NCI-H1048 (cell line): ENCODE measurements at regions not wholly inside any gene's neighbourhood (a gene's known extent, or its start where the extent isn't known, plus 50 kb on each side); places are given as distances from the start of the nearest gene placed in this dataset.
"Not testable (repeated sequence)": the region's sequence is repeated elsewhere in the genome, so short reads cannot be mapped to it uniquely, and the experiment has no call there.

Source experiments
- DNase-seq: peaks from one replicate; lab custom pipeline; 2025; lab: John Stamatoyannopoulos, UW

DNA sequence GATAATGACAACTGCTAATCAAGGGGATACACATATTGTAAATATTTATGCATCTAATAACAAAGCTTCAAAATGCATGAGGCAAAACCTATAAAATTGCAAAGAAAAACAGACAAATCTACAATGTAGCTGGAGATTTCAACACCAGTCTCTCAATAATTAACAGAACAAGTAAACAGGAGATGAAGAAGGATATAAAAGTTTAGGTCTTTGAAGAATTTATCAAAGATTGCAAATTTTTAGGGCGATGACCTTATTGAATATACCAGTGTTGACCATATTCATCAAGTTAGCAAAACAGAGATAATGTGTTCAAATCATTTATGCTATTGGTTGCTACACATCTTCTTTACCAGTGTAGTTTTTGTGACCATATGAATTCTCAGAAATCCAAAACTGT, 237.8 kb upstream of the SGK1 start:
- DNase-seq = no peak

DNA sequence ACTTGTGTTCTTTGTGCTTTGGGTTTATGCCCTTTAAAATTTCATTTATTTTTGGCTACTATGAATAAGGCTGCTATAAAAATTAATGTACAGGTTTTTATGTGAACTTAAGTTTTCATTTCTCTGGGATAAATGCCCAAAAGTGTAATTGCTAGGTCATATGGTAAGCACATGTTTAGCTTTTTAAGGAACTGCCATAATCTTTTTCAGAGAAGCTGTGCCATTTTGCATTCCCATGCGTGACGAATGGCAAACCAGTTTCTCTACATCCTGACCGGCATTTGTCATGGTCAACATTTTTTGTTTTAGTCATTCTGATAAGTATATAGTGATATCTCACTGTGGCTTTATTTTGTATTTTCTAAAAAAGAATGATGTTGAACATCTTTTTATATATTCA, 236.0 kb upstream of the SGK1 start:
- DNase-seq = no peak

DNA sequence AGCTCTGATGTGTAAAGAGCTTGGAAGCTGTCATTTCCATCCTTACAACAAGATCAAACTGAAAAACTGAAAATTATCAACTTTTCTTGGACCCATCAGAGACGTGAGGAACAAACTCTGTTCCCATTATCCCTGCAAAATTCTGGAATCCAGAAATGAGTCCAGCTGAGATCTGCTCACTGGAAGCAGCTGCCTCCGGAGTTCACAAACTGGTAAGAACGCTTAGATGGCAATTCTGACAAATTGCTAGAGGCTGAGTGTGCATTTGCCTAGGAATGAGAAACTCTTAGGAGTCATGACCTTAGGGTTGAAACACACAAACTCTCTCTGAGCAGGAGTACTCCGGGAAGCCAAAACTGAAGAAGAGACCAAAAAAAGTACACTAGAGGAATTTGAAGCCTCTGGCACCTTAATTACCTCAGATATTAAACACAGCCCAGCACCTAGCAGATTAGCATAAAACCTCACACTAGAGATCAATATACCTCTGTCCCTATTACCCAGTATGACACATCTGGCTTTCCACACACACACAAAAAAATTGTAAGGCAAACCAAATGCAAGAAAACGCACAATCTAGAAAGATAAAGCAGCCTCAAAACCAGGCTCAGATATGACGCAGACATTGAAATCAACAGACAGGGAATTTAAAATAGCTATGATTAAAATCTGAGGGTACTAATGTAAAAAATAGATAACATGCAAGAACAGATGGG, 233.5 kb upstream of the SGK1 start:
- DNase-seq = no peak

DNA sequence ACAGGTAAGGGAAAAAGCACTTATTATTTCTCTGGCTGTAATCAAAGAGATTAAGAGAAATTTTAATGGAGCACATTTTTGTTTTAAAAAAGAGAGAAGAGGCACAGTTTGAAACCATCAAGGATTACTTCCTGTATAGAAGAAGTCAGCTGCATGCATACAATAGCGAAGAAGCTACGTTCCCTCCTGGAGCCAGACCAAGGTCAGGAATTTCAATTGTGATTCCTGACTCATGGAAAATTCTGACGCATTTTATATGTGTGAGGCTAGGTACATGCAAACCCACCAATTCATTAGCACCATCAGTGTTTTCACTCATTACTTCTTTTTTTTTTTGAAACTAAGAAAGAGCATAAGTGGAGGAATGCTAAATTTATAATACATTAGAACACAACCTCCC, 232.7 kb upstream of the SGK1 start:
- no peak for DNase-seq

DNA sequence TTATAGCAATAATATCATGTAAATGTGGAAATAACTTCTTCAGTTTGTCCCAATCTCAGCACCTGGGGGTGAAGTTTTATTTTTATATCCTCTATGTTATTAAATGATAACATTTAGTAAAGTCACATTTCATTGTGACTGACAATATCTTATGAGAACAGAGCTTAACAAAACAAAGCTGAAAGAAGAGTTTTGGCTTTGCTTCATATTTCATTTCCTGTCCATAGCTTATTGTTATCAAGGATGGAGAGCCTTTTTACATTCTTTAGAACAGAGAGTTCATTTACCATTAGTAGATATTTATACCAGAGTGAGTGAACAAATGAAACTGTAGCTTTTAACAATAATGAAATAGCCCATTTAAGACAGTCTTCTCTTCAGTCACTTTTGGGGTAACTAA, 231.9 kb upstream of the SGK1 start:
- DNase-seq = no peak

DNA sequence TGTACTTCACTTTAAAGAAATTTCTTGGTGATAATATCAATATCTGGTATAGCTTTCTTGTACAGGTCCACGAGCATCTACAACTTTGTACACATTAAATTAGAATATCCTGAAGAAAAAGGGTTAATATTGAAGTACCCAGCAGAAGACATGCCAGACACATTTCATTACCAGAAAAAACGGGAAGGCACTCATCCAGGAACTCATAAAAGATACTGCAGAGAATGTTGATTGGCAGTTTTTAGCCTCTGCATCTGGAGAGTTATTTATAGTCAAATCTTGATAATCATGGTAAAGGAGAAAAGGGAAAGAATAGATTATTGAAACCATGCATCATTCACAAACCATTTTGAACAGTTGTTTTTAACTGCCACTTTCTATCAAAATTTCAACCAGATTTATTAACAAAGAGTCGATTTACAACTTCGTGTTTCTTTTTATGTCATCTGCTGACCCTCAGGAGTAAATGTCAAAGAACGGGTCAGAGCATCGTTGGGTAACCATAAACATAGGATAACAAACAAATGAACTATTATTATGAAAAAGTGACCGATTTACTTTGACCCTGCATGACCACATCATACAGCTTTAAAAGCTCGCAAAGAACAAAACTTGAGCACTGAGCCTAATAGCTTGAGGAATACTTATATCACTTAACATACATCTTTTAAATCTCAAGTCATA, 229.2 kb upstream of the SGK1 start:
- DNase-seq = no peak

DNA sequence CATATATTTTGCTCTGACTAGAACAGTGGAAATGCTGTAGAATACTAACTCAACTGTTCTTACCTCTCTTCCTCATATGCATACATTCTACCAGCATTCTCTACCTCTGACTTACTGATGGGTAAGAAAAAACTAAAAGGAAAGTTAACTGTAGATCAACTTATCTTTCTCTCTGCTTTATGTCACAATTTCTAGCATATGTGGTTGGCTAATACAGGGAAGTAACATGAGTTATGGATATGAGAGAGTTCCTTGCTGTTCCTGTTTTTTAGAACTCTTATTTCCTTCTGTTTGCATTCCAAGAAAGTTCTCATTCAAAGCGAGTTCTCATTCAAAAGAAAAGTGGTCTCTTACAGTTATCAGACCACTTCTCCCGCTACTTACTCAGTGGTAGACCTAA, 226.8 kb upstream of the SGK1 start:
- DNase-seq = no peak

DNA sequence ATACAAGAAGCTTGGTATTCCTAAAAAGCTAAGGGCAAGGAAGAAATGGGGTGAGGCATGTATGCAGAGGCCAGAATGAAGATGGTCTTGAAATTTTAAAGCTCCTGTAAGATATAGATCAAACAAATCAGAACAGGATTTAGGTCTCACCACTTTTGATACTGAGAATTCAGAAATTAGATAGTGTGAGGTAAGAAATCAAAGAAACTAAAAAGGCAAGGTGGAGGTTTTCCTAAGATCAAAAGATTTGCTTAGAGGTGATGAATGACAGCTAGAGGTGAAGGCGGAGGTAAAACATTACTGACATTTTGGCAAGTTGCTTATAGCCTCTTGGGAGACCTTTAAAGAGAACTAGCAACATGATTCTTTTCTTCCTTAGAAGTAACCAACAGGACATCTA, 225.2 kb upstream of the SGK1 start:
- DNase-seq = no peak

DNA sequence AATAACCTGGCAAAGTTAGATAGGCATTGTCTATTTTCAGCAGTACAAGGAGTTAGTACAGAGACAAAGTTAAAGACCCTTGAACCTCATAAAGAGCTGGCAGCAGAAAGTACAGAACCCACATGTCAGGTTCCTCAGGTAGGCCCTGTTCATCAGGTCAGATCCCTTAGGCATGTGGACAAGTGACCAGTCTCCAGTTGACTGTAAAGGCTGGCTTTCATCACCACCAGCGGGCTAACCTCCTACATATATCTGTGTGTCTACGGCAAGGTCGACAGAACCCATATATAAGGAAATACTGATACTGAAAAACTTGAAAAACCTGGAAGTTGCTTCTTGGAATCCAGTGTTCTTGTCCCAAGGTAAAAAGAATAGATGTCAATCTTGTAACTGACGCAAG, 223.1 kb upstream of the SGK1 start:
- no peak for DNase-seq

DNA sequence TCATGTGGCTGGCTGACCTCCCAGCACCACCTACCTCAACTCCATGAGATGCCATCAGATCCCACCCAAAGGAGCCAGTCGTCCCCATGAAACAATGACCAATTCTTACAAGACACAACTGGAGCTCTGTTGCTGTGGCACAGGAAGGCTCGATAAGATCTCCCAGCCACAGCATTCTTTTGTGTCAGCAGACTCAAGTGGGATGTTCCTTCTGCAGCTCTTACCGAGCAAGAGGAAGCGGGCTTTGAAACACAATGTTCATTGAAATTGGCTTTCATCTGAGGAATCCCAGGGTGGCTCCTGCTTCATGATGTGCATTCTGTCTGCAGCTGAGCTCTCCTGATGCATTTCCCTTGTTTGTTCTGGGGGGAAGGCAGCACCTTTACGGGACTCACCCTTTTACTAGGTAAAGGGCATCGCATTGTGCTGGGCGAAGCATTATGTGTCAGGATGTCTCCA, 222.0 kb upstream of the SGK1 start:
- DNase-seq = no peak

DNA sequence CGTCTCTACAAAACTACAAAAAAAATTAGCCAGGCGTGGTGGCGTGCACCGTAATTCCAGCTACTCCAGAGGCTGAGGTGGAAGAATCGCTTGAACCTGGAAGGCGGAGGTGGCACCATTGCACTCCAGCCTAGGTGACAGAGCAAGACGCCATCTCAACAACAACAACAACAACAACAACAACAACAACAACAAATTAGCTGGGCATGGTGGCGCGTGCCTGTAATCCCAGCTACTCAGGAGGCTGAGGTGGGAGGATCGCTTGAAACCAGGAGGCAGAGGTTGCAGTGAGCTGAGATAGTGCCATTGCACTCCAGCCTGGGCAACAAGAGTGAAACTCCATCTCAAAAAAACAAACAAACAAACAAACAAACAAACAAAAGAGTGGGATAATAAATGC, 219.9 kb upstream of the SGK1 start:
- DNase-seq = not testable (repeated sequence)

DNA sequence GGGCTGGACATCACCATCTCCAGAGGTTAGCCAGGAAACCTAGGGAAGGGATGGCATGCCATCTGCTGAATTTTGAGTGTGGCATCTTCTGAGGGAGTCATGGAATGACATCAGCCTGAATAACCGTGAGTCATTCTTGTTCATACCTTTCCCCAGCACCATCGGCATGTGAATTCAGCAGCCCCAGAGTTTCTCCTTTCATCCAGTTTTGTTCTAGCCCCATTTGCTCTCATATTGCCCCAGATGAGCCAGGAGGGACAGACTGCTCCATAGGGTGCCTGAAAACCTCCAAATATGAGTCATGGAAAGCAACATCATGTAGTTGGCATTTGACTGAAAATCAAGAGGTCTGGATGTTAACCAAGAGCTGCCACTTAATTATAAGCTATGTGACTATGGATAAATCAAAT, 219.2 kb upstream of the SGK1 start:
- DNase-seq = no peak

DNA sequence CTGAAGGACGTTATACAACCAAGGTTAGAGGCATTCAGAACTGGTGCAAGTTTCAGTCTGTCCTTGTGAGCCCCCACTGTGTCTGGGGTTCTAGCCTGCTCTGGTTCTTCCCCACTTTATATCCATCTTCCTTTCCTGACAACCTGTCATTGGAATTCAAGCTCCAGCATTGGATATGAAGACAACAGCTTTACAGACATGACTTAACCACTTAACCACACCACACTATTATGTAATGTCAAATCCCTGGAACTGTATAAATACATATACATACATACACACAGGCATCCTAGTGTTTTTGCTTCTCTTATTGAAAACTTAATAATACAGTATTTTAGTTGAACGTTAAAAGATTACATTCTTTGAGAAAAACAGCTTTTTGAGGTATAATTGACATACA, 217.9 kb upstream of the SGK1 start:
- DNase-seq = no peak

DNA sequence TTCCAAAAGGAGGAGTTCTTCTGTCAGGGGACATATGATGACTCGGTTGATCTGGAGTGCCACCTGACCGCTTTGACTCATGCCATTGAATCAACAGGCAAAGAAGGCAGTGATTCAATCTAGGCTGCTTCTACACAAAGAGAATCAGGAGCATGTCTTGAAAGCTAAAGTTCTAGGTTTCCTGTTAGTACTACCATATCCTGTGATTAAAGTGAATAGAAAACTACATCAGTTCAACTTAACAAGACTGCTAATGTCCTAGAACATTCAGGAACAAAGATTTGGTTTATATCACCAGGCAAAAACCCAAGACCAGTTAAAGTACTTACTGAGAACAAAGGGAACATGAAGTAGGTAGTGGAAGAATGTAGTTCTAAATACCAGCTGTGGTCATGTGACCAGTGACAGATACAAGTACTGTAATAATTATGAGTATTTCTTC, 216.8 kb upstream of the SGK1 start:
- DNase-seq = no peak

DNA sequence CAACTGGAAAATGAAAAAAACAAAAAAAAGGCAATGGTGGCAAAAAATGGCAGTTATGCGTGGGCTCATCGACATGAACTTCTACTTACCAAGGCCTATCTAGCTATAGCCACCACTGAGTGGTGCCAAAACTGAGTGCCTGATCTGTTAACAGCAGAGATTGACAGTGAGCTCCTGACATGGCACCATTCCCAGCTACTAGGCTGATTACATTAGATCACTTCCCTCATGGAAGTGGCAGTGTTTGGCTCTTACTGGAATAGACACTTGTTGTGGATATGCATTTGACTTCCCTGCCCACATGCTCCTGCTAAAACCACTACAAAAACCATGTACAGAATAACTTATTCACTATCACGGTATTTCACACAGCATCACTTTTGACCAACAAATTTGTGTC, 216.1 kb upstream of the SGK1 start:
- no peak for DNase-seq

DNA sequence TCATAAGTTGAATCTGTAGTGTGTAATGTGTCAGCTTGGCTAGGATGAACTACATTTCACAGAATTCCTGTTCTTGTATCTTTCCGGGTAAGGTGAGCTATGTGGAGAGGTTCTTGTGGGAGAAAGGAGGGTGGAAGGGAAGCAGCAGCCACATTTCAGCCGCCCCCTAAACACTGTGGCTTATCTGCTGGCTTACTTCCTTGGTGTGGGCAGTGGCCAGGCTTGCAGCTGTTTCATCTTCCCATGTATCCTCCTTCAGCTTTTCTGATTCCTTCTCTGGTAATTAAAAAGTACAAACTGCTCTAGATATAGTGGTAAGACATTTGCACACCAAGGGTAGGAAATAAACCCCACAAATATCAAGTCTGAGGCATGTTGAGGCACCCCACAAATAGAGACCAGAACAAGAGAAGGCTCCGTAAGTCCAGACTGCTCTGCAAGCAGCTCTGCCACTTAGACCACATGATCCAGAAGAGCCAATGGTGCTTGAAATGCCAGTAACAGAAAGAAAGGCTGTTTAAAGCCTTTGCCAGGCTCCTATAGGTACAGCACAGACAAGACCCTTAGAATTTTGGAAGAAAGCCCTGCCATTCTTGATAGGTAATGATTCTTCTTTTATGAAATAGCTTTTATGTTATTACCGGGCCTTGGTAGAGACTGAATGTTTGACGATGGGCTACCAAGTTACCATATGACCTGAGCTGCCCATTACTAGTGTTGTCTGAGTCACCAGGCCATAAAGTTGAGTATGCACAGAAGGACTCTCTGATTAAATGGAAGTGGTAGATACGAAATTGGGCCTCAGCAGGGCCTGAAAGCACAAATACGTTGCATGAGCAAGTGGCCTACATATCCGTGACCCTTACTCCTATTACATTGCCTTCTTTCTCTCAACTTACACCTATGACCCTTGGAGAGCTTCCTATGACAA, 215.0 kb upstream of the SGK1 start:
- DNase-seq = no peak

DNA sequence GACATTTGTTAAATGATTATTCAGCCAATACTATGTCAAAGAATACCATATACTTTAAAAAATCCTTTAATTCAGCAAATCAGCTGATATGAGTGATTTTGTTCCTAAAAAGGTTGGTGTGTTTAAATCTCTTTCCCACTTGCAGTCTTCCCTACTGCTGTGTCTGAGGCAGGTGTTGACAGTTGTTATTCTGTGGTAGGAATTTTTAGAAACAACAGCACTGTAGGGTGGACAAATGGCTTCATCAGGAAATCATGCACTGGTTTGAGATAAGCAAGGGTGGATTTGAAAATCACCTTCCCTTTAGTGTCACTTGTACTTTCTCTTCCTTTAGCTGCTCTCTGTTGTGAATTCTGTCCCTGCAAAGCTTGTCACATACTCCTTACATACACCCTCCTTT, 213.7 kb upstream of the SGK1 start:
- no peak for DNase-seq

DNA sequence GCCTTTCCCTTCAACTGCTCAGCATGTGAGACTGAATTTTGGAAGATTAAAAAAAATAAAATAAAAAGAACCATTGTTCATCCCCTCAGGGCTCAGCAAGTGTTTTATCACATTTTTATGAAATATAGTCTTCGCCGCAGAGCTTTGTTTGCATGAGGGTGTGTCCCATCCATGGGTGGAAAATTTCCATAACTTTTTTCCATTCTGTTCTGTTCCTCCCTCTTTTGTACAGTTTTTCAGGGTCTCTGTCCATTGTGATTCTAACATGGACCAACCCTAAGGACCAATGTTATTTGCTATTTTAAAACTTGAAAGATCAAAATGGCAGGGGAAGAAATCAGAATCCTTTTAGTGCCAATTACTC, 213.3 kb upstream of the SGK1 start:
- DNase-seq = no peak

DNA sequence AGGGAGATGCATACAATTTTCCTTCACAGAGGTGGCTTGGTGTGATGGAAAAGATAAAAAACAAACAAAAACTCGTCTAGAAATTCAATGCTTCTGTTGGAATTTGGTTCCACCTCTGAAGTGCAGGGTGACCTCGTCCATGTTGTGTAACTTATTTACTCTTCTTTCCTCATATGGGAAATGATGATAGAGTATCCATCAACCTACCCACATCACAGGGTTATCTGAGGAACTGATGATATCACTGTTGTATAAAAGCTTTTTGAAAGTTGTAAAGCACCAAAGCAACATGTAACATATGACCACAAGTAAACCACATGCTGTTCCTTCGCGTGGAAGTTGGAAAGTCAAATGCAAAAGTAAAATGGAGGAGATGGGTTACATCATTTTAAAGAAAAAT, 212.0 kb upstream of the SGK1 start:
- no peak for DNase-seq

DNA sequence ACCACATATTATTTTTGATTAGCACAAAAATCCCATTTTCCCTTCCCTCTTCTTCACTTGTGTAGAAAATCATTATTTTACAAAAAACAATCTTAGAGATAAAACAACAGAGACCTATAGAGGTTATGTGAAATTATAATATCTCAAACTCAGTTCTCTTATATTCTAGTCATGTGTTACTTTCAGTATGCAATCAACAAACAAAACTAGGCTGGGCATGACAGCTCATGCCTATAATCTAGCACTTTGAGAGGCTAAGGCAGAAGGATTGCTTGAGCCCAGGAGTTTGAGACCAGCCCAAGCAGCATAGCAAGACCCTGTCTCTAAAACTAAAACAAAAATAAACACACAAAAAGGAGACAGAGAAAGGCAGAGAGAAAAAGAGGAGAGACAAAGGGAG, 211.4 kb upstream of the SGK1 start:
- DNase-seq = no peak

DNA sequence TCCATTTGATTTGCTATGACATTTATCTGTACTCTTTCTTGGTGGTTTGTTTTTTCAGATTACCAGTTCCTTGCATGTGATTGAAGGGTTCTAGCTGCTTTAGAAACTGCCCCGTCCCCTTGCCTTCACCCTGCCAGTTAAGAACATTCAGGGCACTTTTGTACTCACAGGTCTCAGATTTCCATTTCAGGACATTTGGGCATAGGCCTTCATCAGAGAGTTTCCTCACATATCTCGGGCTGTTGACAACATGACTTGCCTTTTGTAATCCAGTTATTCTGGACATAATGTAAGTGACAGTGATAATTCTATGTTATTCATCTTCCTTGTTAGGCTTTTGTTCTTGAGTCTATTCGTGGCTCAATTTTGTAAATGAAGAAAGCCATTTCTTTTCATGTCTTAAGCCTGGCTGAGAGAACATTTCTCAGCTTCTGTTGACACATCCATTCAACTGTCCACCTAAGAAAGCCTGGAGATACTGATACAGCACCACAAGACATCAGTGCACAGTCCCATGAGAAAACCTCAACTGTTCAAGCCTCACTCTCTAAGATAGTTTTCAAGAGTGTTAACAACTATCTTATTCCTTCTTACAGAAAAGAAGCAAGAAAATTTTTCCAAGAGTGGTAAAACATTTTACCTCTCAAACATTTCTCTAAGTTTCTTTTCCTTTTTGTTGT, 209.3 kb upstream of the SGK1 start:
- DNase-seq = no peak

DNA sequence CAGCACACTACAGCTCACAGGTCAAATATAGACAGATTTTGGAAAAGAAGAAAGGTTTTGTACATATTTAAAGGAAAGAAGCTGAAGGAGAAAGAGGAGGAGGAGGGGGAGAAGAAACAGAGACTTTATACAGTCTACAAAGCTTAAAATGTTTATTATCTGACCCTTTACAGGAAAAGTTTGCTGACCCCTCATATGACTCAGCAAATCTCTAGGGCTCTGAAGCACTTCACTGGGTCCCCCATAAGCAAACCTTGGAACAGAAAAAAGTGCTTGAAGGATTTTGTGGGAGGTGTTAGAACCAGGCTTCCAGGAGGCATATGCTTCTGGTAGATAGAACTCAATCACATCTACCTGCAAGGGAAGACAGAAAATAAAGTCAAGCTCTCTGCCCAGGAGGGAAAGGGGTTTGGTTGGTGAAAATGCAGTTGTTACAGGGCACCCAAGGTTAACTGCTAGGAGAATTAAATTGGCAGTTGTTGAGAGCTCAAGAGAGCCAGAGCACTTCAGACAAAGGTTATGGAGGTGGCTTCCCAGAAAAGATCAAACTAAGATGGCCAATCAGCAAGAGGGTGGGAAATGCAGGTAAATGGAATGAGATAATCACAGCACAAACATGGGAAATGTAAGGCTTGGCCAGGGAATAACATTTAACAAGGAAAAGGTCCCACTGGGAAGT, 207.4 kb upstream of the SGK1 start:
- DNase-seq = no peak
